ENCODE measurements at regions not wholly inside any gene's neighbourhood (a gene's known extent, or its start where the extent isn't known, plus 50 kb on each side); places are given as distances from the start of the nearest gene placed in this dataset.
"Not testable (repeated sequence)": the region's sequence is repeated elsewhere in the genome, so short reads cannot be mapped to it uniquely, and the experiment has no call there.

DNA sequence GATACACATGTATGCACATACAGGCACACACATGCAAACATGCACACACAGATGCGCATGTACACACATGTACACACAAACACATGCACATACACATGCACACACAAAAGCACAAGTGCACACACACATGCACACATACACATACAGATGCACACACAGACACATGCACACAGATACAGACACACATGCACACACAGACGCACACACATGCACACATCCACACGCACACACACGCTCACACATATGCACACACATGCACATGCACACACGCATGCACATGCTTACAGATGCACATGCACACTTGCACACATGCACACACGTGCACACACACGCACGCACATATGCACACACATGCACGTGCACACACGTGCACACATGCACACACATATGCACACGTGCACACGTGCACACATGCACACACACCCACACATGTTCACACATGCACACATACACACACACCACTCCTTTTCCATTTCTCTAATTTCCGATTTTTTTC is 283.8 kb upstream of the FRG2C start:
- WGBS (ENCODE audit: insufficient coverage), result 99% methylated on average over 11 of the region's 13 CpGs
- no peak for ATAC-seq (ENCODE audit: low read depth)
- ChIA-PET POLR2A (no interaction called here), CTCF (no interaction called here)
- no peak for DNase-seq
- H3K27me3 ChIP-seq (replicated peaks in 1 of 4; ENCODE audit: control extremely low read depth in 1 of 4, control insufficient read depth in 3 of 4, insufficient read depth in 4 of 4, low read length in 3 of 4), result no peaks in the 10 kb centered on the region
- no peak overlapping the region for H2AFZ ChIP-seq (ENCODE audit: insufficient read depth, low read depth, low read length, poor library complexity, severe bottlenecking)
- Mint-ChIP-seq H3K27ac (no peak overlapping the region), H3K9me3 (ENCODE audit: insufficient read depth) (peaks cover 8% of the 10 kb centered on the region), H3K4me3 (no peak overlapping the region), H3K27me3 (no peaks in the 10 kb centered on the region), H3K4me1 (no peaks in the 10 kb centered on the region)
- H4K20me1 ChIP-seq (ENCODE audit: control insufficient read depth, insufficient read depth, low read length, poor library complexity, severe bottlenecking), result no peaks in the 10 kb centered on the region
- no peaks in the 10 kb centered on the region for H3K4me1 ChIP-seq (ENCODE audit: control insufficient read depth in 2 of 2, insufficient read depth in 2 of 2, low read length in 2 of 2)
- H3K9me3 ChIP-seq (ENCODE audit: control extremely low read depth in 1 of 3, control insufficient read depth in 2 of 3, insufficient read depth in 1 of 3, low read length in 2 of 3), result peaks cover 0 to 10% (median 0%) of the 10 kb centered on the region in 3 donors
- no peak overlapping the region for H3K4me2 ChIP-seq (replicated peaks; ENCODE audit: low read depth, low read length, poor library complexity, severe bottlenecking)
- no peaks in the 10 kb centered on the region for H3K36me3 ChIP-seq (replicated peaks in 1 of 2; ENCODE audit: control extremely low read depth in 1 of 2, control insufficient read depth in 1 of 2, extremely low read depth in 1 of 2, insufficient read depth in 2 of 2, low read length in 1 of 2)
- H3K79me2 ChIP-seq (ENCODE audit: control insufficient read depth, insufficient read depth, low read length), result no peaks in the 10 kb centered on the region
- TF ChIP-seq, protein P1, sequence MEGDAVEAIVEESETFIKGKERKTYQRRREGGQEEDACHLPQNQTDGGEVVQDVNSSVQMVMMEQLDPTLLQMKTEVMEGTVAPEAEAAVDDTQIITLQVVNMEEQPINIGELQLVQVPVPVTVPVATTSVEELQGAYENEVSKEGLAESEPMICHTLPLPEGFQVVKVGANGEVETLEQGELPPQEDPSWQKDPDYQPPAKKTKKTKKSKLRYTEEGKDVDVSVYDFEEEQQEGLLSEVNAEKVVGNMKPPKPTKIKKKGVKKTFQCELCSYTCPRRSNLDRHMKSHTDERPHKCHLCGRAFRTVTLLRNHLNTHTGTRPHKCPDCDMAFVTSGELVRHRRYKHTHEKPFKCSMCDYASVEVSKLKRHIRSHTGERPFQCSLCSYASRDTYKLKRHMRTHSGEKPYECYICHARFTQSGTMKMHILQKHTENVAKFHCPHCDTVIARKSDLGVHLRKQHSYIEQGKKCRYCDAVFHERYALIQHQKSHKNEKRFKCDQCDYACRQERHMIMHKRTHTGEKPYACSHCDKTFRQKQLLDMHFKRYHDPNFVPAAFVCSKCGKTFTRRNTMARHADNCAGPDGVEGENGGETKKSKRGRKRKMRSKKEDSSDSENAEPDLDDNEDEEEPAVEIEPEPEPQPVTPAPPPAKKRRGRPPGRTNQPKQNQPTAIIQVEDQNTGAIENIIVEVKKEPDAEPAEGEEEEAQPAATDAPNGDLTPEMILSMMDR (IDR thresholded peaks at IDR 0.05), result no peak
- TF ChIP-seq EZH2 (IDR thresholded peaks at IDR 0.05; ENCODE audit: borderline replicate concordance, insufficient read depth, low read depth, low read length, poor library complexity, severe bottlenecking), result no peak
- no peak overlapping the region for H3K9ac ChIP-seq (ENCODE audit: low read length)
- intact Hi-C loops (cut with micrococcal nuclease), result no loop called here
- H3K4me3 ChIP-seq (ENCODE audit: control extremely low read depth in 1 of 5, extremely low read depth in 1 of 5, insufficient read depth in 1 of 5, low read depth in 2 of 5, low read length in 4 of 5), result no peak overlapping the region
- H3K27ac ChIP-seq (ENCODE audit: low read length in 2 of 2), result no peak overlapping the region

DNA sequence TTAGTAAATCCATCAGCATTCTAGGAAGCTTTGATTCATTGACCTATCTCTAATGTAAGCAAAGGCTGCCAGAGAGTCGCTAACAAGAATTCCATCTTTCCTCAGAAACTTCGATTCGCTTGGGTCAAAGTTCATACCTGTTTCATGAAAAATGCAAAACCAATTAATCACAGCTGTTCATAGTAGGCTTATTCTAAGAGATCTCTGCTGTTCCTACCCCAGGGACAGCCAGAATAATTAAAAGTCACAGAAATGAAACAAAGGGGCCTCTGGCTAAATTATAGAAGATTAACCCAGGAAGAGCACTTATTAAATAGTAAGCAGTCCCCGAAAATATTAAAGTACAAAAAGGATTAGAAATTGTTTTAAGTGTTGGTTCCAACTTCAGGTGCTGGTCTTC is 280.1 kb upstream of the FRG2C start:
- H2AFZ ChIP-seq (ENCODE audit: insufficient read depth, low read depth, low read length, poor library complexity, severe bottlenecking); intact Hi-C loops (cut with micrococcal nuclease); H4K20me1 ChIP-seq (ENCODE audit: control insufficient read depth, insufficient read depth, low read length, poor library complexity, severe bottlenecking); H3K4me3 ChIP-seq (ENCODE audit: control extremely low read depth in 1 of 5, extremely low read depth in 1 of 5, insufficient read depth in 1 of 5, low read depth in 2 of 5, low read length in 4 of 5); H3K36me3 ChIP-seq (replicated peaks in 1 of 2; ENCODE audit: control extremely low read depth in 1 of 2, control insufficient read depth in 1 of 2, extremely low read depth in 1 of 2, insufficient read depth in 2 of 2, low read length in 1 of 2); H3K9me3 ChIP-seq (ENCODE audit: control extremely low read depth in 1 of 3, control insufficient read depth in 2 of 3, insufficient read depth in 1 of 3, low read length in 2 of 3); H3K27ac Mint-ChIP-seq; POLR2A ChIA-PET; H3K27me3 ChIP-seq (replicated peaks in 1 of 4; ENCODE audit: control extremely low read depth in 1 of 4, control insufficient read depth in 3 of 4, insufficient read depth in 4 of 4, low read length in 3 of 4); H3K4me1 Mint-ChIP-seq; H3K79me2 ChIP-seq (ENCODE audit: control insufficient read depth, insufficient read depth, low read length); H3K9ac ChIP-seq (ENCODE audit: low read length); DNase-seq; H3K4me2 ChIP-seq (replicated peaks; ENCODE audit: low read depth, low read length, poor library complexity, severe bottlenecking); H3K27ac ChIP-seq (ENCODE audit: low read length in 2 of 2); ATAC-seq (ENCODE audit: low read depth); CTCF ChIA-PET; H3K9me3 Mint-ChIP-seq (ENCODE audit: insufficient read depth); H3K4me1 ChIP-seq (ENCODE audit: control insufficient read depth in 2 of 2, insufficient read depth in 2 of 2, low read length in 2 of 2); H3K4me3 Mint-ChIP-seq; H3K27me3 Mint-ChIP-seq: not testable (repeated sequence)
- no CpG with 5 or more reads among the region's 4 CpGs for WGBS (ENCODE audit: insufficient coverage)

DNA sequence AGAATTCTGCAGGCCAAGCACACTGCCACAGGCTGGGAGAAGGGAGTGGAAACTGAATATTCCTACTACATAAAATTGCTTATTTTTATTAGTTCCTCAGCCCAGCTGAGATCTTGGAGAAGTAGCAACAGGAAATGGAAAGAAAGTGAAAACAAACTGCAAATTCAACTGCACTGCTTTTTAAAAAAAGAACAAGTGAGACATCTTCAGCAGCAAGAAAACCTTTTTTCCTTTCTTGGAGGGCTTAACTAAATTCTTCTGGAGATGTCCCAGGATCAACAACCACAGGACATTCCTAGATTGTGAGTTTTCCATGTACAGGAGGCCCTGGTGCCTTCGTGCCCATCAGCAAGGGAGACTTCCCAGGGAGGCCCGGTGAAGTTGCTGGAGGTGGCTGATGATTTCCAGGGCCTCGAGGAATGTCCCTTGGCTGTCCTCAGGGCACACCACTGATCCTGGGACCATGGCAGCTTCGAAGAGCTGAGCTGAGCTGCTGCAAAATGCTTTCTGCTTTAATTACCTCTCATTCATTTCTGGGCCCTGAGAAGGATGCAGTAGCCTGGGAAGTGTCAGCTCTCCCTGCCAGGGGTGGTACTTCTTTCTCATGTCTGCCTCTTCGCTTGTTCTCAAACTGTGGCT is 275.5 kb upstream of the FRG2C start:
- H4K20me1 ChIP-seq (ENCODE audit: control insufficient read depth, insufficient read depth, low read length, poor library complexity, severe bottlenecking); H3K27me3 ChIP-seq (replicated peaks in 1 of 4; ENCODE audit: control extremely low read depth in 1 of 4, control insufficient read depth in 3 of 4, insufficient read depth in 4 of 4, low read length in 3 of 4); H3K79me2 ChIP-seq (ENCODE audit: control insufficient read depth, insufficient read depth, low read length); H3K4me1 ChIP-seq (ENCODE audit: control insufficient read depth in 2 of 2, insufficient read depth in 2 of 2, low read length in 2 of 2); H3K4me1 Mint-ChIP-seq; H3K27ac ChIP-seq (ENCODE audit: low read length in 2 of 2); H3K27ac Mint-ChIP-seq; H3K36me3 ChIP-seq (replicated peaks in 1 of 2; ENCODE audit: control extremely low read depth in 1 of 2, control insufficient read depth in 1 of 2, extremely low read depth in 1 of 2, insufficient read depth in 2 of 2, low read length in 1 of 2); H3K4me3 ChIP-seq (ENCODE audit: control extremely low read depth in 1 of 5, extremely low read depth in 1 of 5, insufficient read depth in 1 of 5, low read depth in 2 of 5, low read length in 4 of 5); ATAC-seq (ENCODE audit: low read depth); POLR2A ChIA-PET; DNase-seq; intact Hi-C loops (cut with micrococcal nuclease); H2AFZ ChIP-seq (ENCODE audit: insufficient read depth, low read depth, low read length, poor library complexity, severe bottlenecking); H3K4me3 Mint-ChIP-seq; H3K9me3 ChIP-seq (ENCODE audit: control extremely low read depth in 1 of 3, control insufficient read depth in 2 of 3, insufficient read depth in 1 of 3, low read length in 2 of 3); H3K4me2 ChIP-seq (replicated peaks; ENCODE audit: low read depth, low read length, poor library complexity, severe bottlenecking); H3K9ac ChIP-seq (ENCODE audit: low read length); H3K9me3 Mint-ChIP-seq (ENCODE audit: insufficient read depth); CTCF ChIA-PET; H3K27me3 Mint-ChIP-seq: not testable (repeated sequence)
- 40% methylated on average over 1 of the region's 5 CpGs for WGBS (ENCODE audit: insufficient coverage)
